ENCODE measurements at regions not wholly inside any gene's neighbourhood (a gene's known extent, or its start where the extent isn't known, plus 50 kb on each side); places are given as distances from the start of the nearest gene placed in this dataset.

DNA sequence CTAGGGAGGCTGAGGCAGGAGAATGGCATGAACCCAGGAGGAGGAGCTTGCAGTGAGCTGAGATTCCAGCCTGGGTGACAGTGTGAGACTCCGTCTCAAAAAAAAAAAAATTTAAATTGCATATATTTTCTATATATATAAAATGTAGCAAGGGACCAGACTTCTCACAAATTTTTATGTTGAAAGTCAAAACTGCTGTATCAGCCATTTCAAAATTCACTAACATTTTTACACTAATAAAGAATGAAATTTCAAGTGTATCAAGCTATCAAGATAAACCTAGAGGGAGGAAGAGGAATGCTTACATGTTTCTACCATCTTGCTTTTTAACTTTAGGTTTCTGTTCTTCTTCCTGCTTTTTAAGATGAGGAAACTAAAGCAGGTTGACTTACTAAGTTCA, 464.0 kb downstream of the KCNJ3 start:
- no peak for FAIRE-seq
- H3K4me2 ChIP-seq = no peak overlapping the region
- no peak overlapping the region for H3K4me3 ChIP-seq
- no peak for DNase-seq (ENCODE audit: low read depth in 1 of 2, low spot score in 1 of 2)
- ATAC-seq = no peak
- CTCF ChIA-PET = no interaction called here
- no peaks in the 10 kb centered on the region for H3K4me1 ChIP-seq
- TF ChIP-seq FOSL2 (IDR thresholded peaks at IDR 0.05) (no peak), FOSL2 (CRISPR knock-in tag; IDR thresholded peaks at IDR 0.05) (no peak), MAFK (IDR thresholded peaks at IDR 0.05; ENCODE audit: partially characterized antibody) (peak; percentile 64)
- TF ChIP-seq, protein P1, sequence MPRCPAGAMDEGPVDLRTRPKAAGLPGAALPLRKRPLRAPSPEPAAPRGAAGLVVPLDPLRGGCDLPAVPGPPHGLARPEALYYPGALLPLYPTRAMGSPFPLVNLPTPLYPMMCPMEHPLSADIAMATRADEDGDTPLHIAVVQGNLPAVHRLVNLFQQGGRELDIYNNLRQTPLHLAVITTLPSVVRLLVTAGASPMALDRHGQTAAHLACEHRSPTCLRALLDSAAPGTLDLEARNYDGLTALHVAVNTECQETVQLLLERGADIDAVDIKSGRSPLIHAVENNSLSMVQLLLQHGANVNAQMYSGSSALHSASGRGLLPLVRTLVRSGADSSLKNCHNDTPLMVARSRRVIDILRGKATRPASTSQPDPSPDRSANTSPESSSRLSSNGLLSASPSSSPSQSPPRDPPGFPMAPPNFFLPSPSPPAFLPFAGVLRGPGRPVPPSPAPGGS (IDR thresholded peaks at IDR 0.05) = no peak
- 83% methylated on average over 1 of the region's 1 CpG for WGBS (ENCODE audit: missing lambda C conversion rate)
- H3K9me3 ChIP-seq = no peaks in the 10 kb centered on the region
- H3K27ac ChIP-seq = no peak overlapping the region
- POLR2A ChIA-PET = no interaction called here

DNA sequence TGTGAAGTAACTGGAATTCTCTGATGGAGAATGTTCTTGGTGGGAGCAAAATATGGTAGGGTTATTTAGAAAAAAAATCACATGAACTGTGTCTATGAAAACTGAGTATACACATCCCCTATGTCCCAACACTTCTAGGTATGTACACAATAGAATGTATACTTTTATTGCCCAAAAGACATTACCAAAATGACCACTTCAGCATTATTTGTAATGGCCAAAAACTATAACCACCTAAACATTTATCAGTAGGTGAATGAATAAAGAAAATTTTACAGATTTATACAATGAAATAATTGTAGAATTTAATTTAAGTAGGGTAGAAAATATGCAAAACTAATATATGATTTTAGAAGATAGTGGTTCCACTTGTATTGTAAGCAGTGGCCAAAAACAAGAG, 462.8 kb downstream of the KCNJ3 start:
- DNase-seq (ENCODE audit: low read depth in 1 of 2, low spot score in 1 of 2) (no peak), FAIRE-seq (no peak), ATAC-seq (no peak)
- Histone ChIP-seq H3K9me3 (no peaks in the 10 kb centered on the region), H3K4me2 (no peak overlapping the region), H3K4me1 (no peaks in the 10 kb centered on the region), H3K4me3 (no peak overlapping the region), H3K27ac (no peak overlapping the region)
- CTCF ChIA-PET = no interaction called here
- TF ChIP-seq, protein P2, sequence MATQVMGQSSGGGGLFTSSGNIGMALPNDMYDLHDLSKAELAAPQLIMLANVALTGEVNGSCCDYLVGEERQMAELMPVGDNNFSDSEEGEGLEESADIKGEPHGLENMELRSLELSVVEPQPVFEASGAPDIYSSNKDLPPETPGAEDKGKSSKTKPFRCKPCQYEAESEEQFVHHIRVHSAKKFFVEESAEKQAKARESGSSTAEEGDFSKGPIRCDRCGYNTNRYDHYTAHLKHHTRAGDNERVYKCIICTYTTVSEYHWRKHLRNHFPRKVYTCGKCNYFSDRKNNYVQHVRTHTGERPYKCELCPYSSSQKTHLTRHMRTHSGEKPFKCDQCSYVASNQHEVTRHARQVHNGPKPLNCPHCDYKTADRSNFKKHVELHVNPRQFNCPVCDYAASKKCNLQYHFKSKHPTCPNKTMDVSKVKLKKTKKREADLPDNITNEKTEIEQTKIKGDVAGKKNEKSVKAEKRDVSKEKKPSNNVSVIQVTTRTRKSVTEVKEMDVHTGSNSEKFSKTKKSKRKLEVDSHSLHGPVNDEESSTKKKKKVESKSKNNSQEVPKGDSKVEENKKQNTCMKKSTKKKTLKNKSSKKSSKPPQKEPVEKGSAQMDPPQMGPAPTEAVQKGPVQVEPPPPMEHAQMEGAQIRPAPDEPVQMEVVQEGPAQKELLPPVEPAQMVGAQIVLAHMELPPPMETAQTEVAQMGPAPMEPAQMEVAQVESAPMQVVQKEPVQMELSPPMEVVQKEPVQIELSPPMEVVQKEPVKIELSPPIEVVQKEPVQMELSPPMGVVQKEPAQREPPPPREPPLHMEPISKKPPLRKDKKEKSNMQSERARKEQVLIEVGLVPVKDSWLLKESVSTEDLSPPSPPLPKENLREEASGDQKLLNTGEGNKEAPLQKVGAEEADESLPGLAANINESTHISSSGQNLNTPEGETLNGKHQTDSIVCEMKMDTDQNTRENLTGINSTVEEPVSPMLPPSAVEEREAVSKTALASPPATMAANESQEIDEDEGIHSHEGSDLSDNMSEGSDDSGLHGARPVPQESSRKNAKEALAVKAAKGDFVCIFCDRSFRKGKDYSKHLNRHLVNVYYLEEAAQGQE (IDR thresholded peaks at IDR 0.05) = no peak
- TF ChIP-seq FOXS1 (CRISPR knock-in tag; IDR thresholded peaks at IDR 0.05) (no peak), EHMT2 (IDR thresholded peaks at IDR 0.05; ENCODE audit: low read depth) (no peak), SMC3 (IDR thresholded peaks at IDR 0.05) (no peak), MAFK (IDR thresholded peaks at IDR 0.05; ENCODE audit: partially characterized antibody) (peak; percentile 31), MYC (IDR thresholded peaks at IDR 0.05; ENCODE audit: borderline replicate concordance, low read length) (no peak), POLR2A (IDR thresholded peaks at IDR 0.05; ENCODE audit: low read length) (no peak), TP53 (CRISPR knock-in tag; IDR thresholded peaks at IDR 0.05) (no peak), SREBF2 (IDR thresholded peaks at IDR 0.05) (no peak)
- POLR2A ChIA-PET = no interaction called here

DNA sequence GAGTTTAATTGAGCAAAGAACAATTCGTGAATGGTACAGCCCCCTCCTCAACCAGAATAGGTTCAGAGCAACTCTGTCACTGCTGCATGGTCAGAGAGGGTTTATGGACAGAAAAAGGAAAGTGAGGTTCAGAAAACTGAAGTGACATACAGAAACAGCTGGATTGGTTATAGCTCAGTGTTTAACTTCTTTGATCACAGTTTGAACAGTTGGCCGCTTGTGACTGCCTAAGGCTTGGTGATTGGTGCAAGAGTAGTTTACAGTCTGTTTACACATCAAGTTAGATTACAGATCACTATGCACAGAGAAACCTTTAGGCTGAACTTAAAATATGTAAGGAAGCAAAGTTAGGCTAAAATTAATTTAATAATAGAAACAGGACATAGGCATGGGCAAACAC, 459.2 kb downstream of the KCNJ3 start:
- no peak overlapping the region for H3K4me3 ChIP-seq
- no peak for FAIRE-seq
- H3K4me2 ChIP-seq = no peak overlapping the region
- no peak for TF ChIP-seq POLR2A (IDR thresholded peaks at IDR 0.05; ENCODE audit: low read length)
- TF ChIP-seq NR3C1 (IDR thresholded peaks at IDR 0.05) = no peak
- TF ChIP-seq FOSB (CRISPR knock-in tag; IDR thresholded peaks at IDR 0.05) = no peak
- TF ChIP-seq RNF2 (IDR thresholded peaks at IDR 0.05; ENCODE audit: borderline replicate concordance, low read depth) = no peak
- no peak for TF ChIP-seq CHD2 (IDR thresholded peaks at IDR 0.05; ENCODE audit: low read length, partially characterized antibody)
- TF ChIP-seq ZFP36 (IDR thresholded peaks at IDR 0.05; ENCODE audit: borderline replicate concordance, partially characterized antibody) = no peak
- no peaks in the 10 kb centered on the region for H3K9me3 ChIP-seq
- ChIA-PET POLR2A (no interaction called here), CTCF (no interaction called here)
- no peak overlapping the region for H3K27ac ChIP-seq
- no peak for ATAC-seq
- no peak for DNase-seq (ENCODE audit: low read depth in 1 of 2, low spot score in 1 of 2)
- no peaks in the 10 kb centered on the region for H3K4me1 ChIP-seq
- 33% methylated on average over 2 of the region's 2 CpGs for WGBS (ENCODE audit: missing lambda C conversion rate)

DNA sequence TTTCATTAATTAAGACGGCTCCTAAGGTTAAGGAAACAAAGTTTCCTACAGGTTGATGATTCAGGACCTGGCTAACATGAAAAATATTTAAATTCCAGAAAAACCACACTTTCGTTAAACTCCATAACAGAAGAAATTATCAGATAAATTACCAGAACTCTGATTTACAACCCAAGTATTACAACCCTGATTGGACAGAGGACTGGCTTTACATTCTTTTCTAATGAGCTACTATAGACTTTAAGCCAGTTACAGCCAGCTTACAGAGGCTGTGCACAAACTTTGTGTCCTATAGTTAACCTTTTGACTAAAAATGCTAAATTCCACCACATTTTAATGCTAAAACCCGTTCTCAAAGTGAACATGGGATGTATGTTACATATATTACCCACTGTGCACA, 458.6 kb downstream of the KCNJ3 start:
- no peak overlapping the region for H3K27ac ChIP-seq
- no peak for DNase-seq (ENCODE audit: low read depth in 1 of 2, low spot score in 1 of 2)
- no peak overlapping the region for H3K4me2 ChIP-seq
- WGBS (ENCODE audit: missing lambda C conversion rate) = 22% methylated on average over 3 of the region's 3 CpGs
- H3K4me3 ChIP-seq = no peak overlapping the region
- no peaks in the 10 kb centered on the region for H3K4me1 ChIP-seq
- no peak for TF ChIP-seq EP300 (IDR thresholded peaks at IDR 0.05)
- no peak for ATAC-seq
- no peak for FAIRE-seq
- no peaks in the 10 kb centered on the region for H3K9me3 ChIP-seq
- ChIA-PET POLR2A (no interaction called here), CTCF (no interaction called here)

Data from A549 (cell line).